BLaER1 (cell line): ENCODE measurements at regions not wholly inside any gene's neighbourhood (a gene's known extent, or its start where the extent isn't known, plus 50 kb on each side); places are given as distances from the start of the nearest gene placed in this dataset.

ENCODE experiments used
- H3K27ac ChIP-seq: shearing (Covaris generic); formaldehyde crosslinking; 2 replicates; pipeline ENCODE4 v1.8.1; 2022
- H3K27me3 ChIP-seq: shearing (Covaris generic); formaldehyde crosslinking; 2 replicates; pipeline ENCODE4 v1.8.1; 2022
- H3K36me3 ChIP-seq: shearing (Covaris generic); formaldehyde crosslinking; 2 replicates; pipeline ENCODE4 v1.8.1; 2022
- H3K4me1 ChIP-seq: shearing (Covaris generic); formaldehyde crosslinking; 2 replicates; pipeline ENCODE4 v1.8.1; 2022
- H3K4me2 ChIP-seq: shearing (Covaris generic); formaldehyde crosslinking; 2 replicates; pipeline ENCODE4 v1.8.1; 2022
- H3K4me3 ChIP-seq: shearing (Covaris generic); formaldehyde crosslinking; 2 replicates; pipeline ENCODE4 v1.8.1; 2022
- H3K9ac ChIP-seq: shearing (Covaris generic); formaldehyde crosslinking; 2 replicates; pipeline ENCODE4 v1.8.1; 2022
- H3K9me3 ChIP-seq: shearing (Covaris generic); formaldehyde crosslinking; 2 replicates; pipeline ENCODE4 v1.8.1; 2022
- H4K20me1 ChIP-seq: shearing (Covaris generic); formaldehyde crosslinking; 2 replicates; pipeline ENCODE4 v1.8.1; 2022
- Cebpa-rat ChIP-seq: shearing (Covaris generic); IDR thresholded peaks from 2 replicates; pipeline ENCODE4 v1.8.1; 2022

DNA sequence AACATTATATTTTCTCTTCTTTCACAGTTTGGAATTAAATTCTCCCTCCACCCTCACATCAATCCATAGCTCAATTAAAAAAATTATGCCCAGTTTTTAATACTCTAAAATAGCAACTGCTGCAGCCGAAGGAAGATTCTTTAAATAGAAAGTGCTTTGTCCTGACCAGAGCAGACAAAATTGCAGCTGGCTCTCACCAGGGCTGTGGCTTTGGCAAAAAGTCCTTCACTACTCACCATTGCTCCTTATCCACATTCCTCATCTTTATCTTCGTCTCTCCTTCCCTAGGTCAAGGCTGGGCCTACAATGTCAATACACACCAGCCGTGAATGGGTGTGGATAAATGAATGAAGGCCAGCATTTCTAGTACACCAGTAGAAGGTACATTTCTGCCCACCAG lies 107.9 kb upstream of the VGLL2 start:
- no peak for TF ChIP-seq Cebpa-rat
- H3K9me3 ChIP-seq: no peaks in the 10 kb centered on the region

DNA sequence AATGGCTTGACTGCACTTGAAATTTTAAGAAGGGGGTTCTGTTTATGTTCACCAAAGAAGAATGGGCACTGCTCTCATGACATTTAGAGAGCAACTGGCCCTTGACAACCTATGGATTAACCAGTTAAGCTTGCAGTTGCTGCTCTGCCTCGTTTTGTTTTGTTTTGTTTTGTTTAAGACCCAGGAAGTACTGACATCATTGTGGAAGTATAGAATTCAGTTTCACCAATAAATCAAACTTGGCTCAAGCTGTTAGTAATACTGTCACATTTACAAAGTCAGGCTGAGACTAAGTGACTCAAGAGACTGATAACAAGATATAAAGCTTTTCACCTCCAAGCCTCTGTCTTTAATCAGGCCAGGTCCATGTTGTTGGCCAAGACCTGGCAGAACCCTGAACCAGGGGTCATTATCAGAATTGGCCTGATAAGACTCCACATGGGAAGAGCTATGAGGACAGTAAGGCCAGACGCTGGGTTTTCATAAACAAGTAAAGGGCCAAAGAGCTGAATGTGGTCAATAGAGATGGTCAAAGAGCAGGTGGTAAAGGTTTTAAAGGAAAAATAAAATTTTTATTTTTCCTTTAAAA lies 99.4 kb upstream of the VGLL2 start:
- H3K27ac ChIP-seq: no peak overlapping the region
- H3K4me3 ChIP-seq: no peak overlapping the region
- no peaks in the 10 kb centered on the region for H3K4me1 ChIP-seq
- TF ChIP-seq Cebpa-rat: no peak
- H3K27me3 ChIP-seq: no peaks in the 10 kb centered on the region
- no peaks in the 10 kb centered on the region for H3K36me3 ChIP-seq
- H4K20me1 ChIP-seq: no peaks in the 10 kb centered on the region
- H3K9ac ChIP-seq: no peak overlapping the region
- H3K4me2 ChIP-seq: no peak overlapping the region
- H3K9me3 ChIP-seq: no peaks in the 10 kb centered on the region

More for the DNA sequence above, 107.9 kb upstream of the VGLL2 start:
- Histone ChIP-seq H3K4me3 (no peak overlapping the region), H3K4me1 (no peaks in the 10 kb centered on the region), H3K27ac (no peak overlapping the region), H3K36me3 (no peaks in the 10 kb centered on the region), H3K27me3 (no peaks in the 10 kb centered on the region), H3K4me2 (no peak overlapping the region), H3K9ac (no peak overlapping the region), H4K20me1 (no peaks in the 10 kb centered on the region)

DNA sequence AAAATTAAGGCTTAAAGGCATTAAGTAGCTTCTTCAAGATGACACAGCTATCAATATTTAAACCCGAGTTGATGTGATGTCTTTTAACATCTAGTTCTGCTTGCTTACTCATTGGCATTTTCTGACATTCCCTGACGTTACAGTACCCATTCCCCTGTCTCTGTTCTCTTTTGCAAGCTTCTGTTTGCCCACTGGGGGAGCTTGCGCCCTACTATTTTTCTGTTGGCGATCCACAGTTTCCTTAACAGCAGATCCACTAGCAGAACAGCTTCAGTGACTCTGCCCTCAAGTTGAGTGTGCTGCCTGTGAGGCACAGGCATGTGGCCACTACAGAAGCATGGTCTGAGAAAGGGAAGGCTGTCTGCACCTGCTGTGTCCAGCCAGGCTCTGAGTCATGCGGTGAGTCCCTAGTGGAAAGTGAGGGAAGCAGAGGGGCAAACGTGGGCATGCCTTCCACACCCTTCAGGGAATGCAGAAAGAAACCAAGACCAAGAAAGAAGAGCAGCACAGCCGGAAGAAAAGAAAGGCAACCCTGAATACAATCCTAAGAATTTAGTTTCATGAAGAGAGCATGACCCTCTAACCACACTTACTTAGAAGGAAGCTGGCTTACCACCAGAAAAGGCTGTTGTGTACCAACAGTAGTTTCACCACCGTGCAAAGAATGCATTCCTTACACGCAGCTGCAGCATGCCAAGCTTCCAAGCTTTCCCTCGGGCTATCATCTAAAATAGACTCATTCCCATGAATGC lies 97.7 kb upstream of the VGLL2 start:
- Histone ChIP-seq H3K27me3 (no peaks in the 10 kb centered on the region), H3K9ac (no peak overlapping the region), H3K9me3 (no peaks in the 10 kb centered on the region), H3K27ac (no peak overlapping the region), H3K4me3 (no peak overlapping the region), H3K36me3 (no peaks in the 10 kb centered on the region), H3K4me2 (no peak overlapping the region), H3K4me1 (no peaks in the 10 kb centered on the region), H4K20me1 (no peaks in the 10 kb centered on the region)
- no peak for TF ChIP-seq Cebpa-rat

DNA sequence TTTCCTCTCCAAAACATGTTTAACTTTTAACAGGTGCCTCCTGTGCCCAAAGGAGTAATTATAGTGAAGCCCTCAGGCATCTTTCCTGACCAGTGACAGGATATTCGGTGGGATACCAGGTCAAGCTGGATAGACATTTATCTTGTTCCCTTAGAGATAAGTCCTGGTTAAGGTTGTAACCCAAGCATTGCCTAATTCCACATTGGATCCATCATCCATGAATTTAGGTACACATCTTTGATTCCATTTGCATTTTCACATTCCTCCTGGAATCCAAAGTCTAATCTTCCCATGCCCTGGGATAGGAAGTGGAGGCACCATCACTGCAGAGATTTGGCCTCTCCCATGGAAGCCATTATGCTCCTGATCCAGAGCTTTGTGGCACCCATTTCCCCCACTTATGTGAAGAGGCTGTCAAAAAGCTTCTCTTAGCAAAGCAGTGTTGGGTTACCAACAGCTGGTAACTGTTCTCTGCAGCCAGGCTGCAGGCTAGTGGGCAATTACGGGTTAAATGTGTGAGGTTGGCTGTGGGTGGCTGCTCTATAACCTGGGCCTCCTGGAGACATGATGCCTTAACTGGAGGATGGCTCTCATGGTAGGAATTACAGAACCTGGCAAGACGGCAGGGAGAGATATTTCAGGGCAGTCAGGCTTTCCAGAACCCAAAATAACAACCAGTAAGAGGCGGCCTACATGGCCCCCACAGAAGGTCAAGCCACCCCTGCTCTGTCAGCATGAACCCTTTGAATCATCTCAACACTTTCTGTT lies 96.9 kb upstream of the VGLL2 start:
- no peaks in the 10 kb centered on the region for H4K20me1 ChIP-seq
- no peaks in the 10 kb centered on the region for H3K27me3 ChIP-seq
- H3K4me1 ChIP-seq: no peaks in the 10 kb centered on the region
- no peak overlapping the region for H3K27ac ChIP-seq
- no peak for TF ChIP-seq Cebpa-rat
- no peak overlapping the region for H3K4me2 ChIP-seq
- H3K9ac ChIP-seq: no peak overlapping the region
- no peaks in the 10 kb centered on the region for H3K9me3 ChIP-seq
- no peaks in the 10 kb centered on the region for H3K36me3 ChIP-seq
- no peak overlapping the region for H3K4me3 ChIP-seq

DNA sequence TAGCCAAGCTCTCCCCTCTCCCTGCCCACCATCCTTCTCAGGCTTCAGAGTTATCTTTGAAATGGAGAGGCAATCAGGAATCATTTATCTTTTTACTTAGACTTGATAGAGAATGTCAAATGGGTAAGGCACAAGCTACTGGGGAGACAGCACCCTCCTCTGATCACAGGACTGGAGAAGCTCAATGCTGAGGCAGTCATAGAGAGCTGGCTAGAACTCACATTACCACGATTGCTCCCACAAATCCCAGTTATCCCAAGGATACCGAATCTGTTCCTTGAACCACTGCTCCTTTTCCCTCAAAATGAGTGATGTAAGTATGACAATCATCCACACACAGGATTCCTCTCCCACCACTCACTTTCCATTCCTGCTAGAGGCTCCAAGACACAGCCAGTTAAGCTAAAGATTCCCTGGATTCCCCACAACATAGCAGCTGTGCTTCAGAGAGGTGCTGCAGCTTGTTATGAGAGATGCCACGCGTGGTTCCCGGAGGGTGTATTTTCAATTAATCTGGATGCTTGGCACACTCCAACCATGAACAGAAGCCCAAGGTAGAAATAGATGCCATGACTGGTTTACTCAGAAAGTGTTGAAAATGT lies 96.2 kb upstream of the VGLL2 start:
- no peaks in the 10 kb centered on the region for H3K9me3 ChIP-seq
- H4K20me1 ChIP-seq: no peaks in the 10 kb centered on the region
- no peak overlapping the region for H3K27ac ChIP-seq
- no peak overlapping the region for H3K4me3 ChIP-seq
- H3K4me1 ChIP-seq: no peaks in the 10 kb centered on the region
- H3K36me3 ChIP-seq: no peaks in the 10 kb centered on the region
- H3K27me3 ChIP-seq: no peaks in the 10 kb centered on the region
- TF ChIP-seq Cebpa-rat: no peak
- H3K4me2 ChIP-seq: no peak overlapping the region
- no peak overlapping the region for H3K9ac ChIP-seq

DNA sequence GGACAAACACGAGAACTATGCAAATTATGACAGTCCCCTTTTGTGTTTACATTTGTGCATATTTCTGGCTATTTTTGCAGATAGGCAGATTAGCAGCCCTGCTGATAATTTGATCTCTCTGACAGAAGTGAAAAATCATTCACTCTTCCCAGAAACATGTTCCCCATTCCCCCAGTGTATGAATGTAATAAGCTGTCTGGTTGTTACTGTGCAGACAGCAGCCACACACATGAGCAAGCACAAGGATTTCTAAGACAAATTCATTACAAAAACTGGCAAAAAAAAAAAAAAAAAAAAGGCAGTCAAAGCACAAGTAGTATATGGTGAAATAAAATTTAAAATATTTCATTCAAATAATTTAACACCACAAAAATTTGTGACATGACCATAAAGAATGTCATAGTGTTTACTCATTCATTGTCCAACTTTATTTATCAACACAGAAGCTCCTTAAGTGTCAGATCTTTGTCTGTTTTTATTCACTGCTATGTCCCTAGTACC lies 95.5 kb upstream of the VGLL2 start:
- no peak overlapping the region for H3K27ac ChIP-seq
- no peak overlapping the region for H3K4me2 ChIP-seq
- no peak overlapping the region for H3K9ac ChIP-seq
- no peaks in the 10 kb centered on the region for H3K4me1 ChIP-seq
- H3K4me3 ChIP-seq: no peak overlapping the region
- TF ChIP-seq Cebpa-rat: no peak
- H4K20me1 ChIP-seq: no peaks in the 10 kb centered on the region
- no peaks in the 10 kb centered on the region for H3K27me3 ChIP-seq
- no peaks in the 10 kb centered on the region for H3K36me3 ChIP-seq
- no peaks in the 10 kb centered on the region for H3K9me3 ChIP-seq

DNA sequence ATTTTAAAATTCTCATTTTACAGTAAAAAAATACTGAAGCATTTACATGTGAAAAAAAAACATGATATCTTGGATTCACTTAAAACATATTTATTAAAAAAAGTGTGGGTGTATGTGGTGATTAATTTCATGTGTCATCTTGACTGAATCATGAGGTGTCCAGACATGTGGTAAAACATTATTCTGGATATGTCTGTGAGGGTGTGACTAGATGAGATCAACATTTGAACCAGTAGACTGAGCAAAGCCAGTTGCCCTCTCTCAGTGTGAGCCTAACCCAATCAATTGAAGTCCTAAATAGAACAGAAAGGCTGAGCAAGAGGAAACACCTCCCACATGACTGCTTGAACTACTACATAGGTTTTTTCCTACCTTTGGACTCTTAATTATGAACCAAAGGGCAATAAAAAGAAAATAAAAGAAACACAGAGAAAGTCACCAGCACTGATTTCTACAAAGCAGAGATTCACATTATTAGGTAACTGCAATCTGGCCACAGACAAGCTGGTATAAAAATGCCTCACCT lies 90.5 kb upstream of the VGLL2 start:
- no peak overlapping the region for H3K27ac ChIP-seq
- H3K36me3 ChIP-seq: no peaks in the 10 kb centered on the region
- no peaks in the 10 kb centered on the region for H3K9me3 ChIP-seq
- H4K20me1 ChIP-seq: no peaks in the 10 kb centered on the region
- no peak overlapping the region for H3K9ac ChIP-seq
- no peaks in the 10 kb centered on the region for H3K4me1 ChIP-seq
- H3K4me2 ChIP-seq: no peak overlapping the region
- H3K27me3 ChIP-seq: no peaks in the 10 kb centered on the region
- H3K4me3 ChIP-seq: no peak overlapping the region
- TF ChIP-seq Cebpa-rat: no peak

DNA sequence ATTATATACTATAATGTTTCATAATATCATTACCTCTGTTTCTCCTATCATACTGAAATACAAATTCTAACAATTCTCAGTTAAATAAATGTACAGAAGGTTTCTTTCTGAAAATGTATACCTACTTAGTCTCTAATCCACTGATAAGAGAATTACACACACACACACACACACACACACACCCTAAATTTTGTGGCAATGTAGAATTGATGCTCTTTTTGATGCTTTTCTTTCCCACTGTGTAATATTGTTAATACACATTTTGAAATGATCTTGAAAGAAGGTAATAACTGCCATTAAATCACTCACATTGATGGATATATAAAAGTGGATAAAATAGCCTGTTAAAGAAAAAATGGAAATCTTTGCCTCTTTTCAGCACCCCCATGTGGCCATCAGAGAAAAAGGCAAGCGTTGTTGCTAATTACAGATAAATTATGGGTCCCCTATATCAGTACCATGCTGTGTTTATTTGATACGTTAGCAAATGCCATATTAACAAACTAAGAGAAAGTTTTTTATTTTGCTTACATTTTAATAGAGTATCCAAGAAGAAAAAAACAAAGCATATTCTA lies 76.6 kb upstream of the VGLL2 start:
- Histone ChIP-seq H3K4me2 (no peak overlapping the region), H3K9me3 (no peaks in the 10 kb centered on the region), H3K4me1 (no peaks in the 10 kb centered on the region), H4K20me1 (no peaks in the 10 kb centered on the region), H3K36me3 (no peaks in the 10 kb centered on the region), H3K9ac (no peak overlapping the region), H3K4me3 (no peak overlapping the region), H3K27me3 (no peaks in the 10 kb centered on the region), H3K27ac (no peak overlapping the region)
- TF ChIP-seq Cebpa-rat: no peak

DNA sequence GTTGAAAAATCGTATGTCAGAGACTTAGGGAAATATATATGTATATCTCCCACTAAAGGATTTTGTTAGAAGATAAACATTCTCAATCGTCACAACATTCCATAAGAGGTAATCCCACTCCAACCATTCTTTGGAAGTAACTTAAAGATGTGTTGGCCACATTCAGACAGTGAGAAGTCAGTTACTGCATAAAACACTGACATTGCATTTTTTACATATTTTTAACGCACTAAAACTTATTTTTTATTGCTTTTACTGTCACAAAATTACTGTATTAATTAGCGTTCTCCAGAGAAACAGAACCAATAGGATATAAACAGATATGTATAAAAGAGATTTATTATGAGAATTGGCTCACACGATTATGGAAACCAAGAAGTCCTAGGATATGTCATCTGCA lies 74.3 kb upstream of the VGLL2 start:
- no peak overlapping the region for H3K4me3 ChIP-seq
- H3K4me2 ChIP-seq: no peak overlapping the region
- no peak overlapping the region for H3K27ac ChIP-seq
- no peaks in the 10 kb centered on the region for H3K27me3 ChIP-seq
- no peak for TF ChIP-seq Cebpa-rat
- no peaks in the 10 kb centered on the region for H3K4me1 ChIP-seq
- no peaks in the 10 kb centered on the region for H3K36me3 ChIP-seq
- H4K20me1 ChIP-seq: no peaks in the 10 kb centered on the region
- H3K9me3 ChIP-seq: no peaks in the 10 kb centered on the region
- H3K9ac ChIP-seq: no peak overlapping the region
